Neural progenitor cell (in vitro differentiated cells): ENCODE measurements at regions not wholly inside any gene's neighbourhood (a gene's known extent, or its start where the extent isn't known, plus 50 kb on each side); places are given as distances from the start of the nearest gene placed in this dataset.

Experiments
- DNase-seq: peaks from one replicate; pipeline ENCODE4 v3.0.0-alpha.2; 2016; ENCODE audit warnings: low spot score
- H2AFZ ChIP-seq: fragments of 200-600 bp; sonication (generic); replicated peaks from 2 replicates; pipeline ENCODE4 v1.6.1; 2016; ENCODE audit warnings: antibody characterized with exemption
- H3F3A ChIP-seq: fragments of 200-600 bp; sonication (generic); 2 replicates; pipeline ENCODE4 v1.6.1; 2016; ENCODE audit warnings: antibody characterized with exemption, low read depth
- H3K27ac ChIP-seq: fragments of 200-600 bp; sonication (generic); 2 replicates; pipeline ENCODE4 v1.5.1; 2016; ENCODE audit warnings: mild to moderate bottlenecking
- H3K27me3 ChIP-seq: fragments of 200-600 bp; sonication (generic); 2 replicates; pipeline ENCODE4 v1.6.1; 2016; ENCODE audit warnings: mild to moderate bottlenecking, moderate library complexity
- H3K36me3 ChIP-seq: fragments of 200-600 bp; sonication (generic); 2 replicates; pipeline ENCODE4 v1.5.1; 2016
- H3K4me1 ChIP-seq: fragments of 200-600 bp; sonication (generic); 2 replicates; pipeline ENCODE4 v1.6.1; 2016; ENCODE audit warnings: mixed run types
- H3K4me2 ChIP-seq: fragments of 200-600 bp; sonication (generic); 2 replicates; pipeline ENCODE4 v1.6.1; 2016
- H3K4me3 ChIP-seq: fragments of 200-600 bp; sonication (generic); 2 replicates; pipeline ENCODE4 v1.5.1; 2016
- H3K79me2 ChIP-seq: fragments of 200-600 bp; sonication (generic); 2 replicates; pipeline ENCODE4 v1.6.1; 2016; ENCODE audit warnings: low read depth
- H3K9ac ChIP-seq: fragments of 200-600 bp; sonication (generic); 2 replicates; pipeline ENCODE4 v1.6.1; 2016
- H3K9me3 ChIP-seq: fragments of 200-600 bp; sonication (generic); 2 replicates; pipeline ENCODE4 v1.5.1; 2016; ENCODE audit warnings: low read depth
- H4K20me1 ChIP-seq: fragments of 200-600 bp; sonication (generic); 2 replicates; pipeline ENCODE4 v1.6.1; 2016; ENCODE audit warnings: low read depth
- H3K27ac Mint-ChIP-seq: 3 replicates; pipeline ENCODE4 v1.8.0; 2021; ENCODE audit warnings: mixed read lengths
- H3K27me3 Mint-ChIP-seq: 2 replicates; pipeline ENCODE4 v1.8.0; 2022; ENCODE audit warnings: low read depth, mild to moderate bottlenecking, inconsistent platforms, moderate library complexity, mixed read lengths; ENCODE audit not compliant: insufficient read depth
- H3K36me3 Mint-ChIP-seq: 3 replicates; pipeline ENCODE4 v1.8.0; 2021; ENCODE audit warnings: mixed read lengths
- H3K4me1 Mint-ChIP-seq: 3 replicates; pipeline ENCODE4 v1.8.0; 2021; ENCODE audit warnings: mixed read lengths
- H3K4me3 Mint-ChIP-seq: 3 replicates; pipeline ENCODE4 v1.8.0; 2021; ENCODE audit warnings: mild to moderate bottlenecking, moderate library complexity, mixed read lengths
- H3K9me3 Mint-ChIP-seq: 3 replicates; pipeline ENCODE4 v1.8.0; 2020; ENCODE audit warnings: mixed read lengths
- EZH2 ChIP-seq: fragments of 200-600 bp; sonication (generic); IDR thresholded peaks from 2 replicates; pipeline ENCODE4 v1.6.1; 2017; ENCODE audit warnings: antibody characterized with exemption, mild to moderate bottlenecking, moderate library complexity
- EZH2phosphoT487 ChIP-seq: fragments of 200-600 bp; sonication (generic); IDR thresholded peaks from 2 replicates; pipeline ENCODE4 v1.6.1; 2017; ENCODE audit warnings: antibody characterized with exemption
- TF ChIP-seq, protein P1 (sequence below): fragments of 200-600 bp; sonication (generic); IDR thresholded peaks from 2 replicates; pipeline ENCODE4 v1.5.1; 2017; ENCODE audit warnings: antibody characterized with exemption, mild to moderate bottlenecking

DNA sequence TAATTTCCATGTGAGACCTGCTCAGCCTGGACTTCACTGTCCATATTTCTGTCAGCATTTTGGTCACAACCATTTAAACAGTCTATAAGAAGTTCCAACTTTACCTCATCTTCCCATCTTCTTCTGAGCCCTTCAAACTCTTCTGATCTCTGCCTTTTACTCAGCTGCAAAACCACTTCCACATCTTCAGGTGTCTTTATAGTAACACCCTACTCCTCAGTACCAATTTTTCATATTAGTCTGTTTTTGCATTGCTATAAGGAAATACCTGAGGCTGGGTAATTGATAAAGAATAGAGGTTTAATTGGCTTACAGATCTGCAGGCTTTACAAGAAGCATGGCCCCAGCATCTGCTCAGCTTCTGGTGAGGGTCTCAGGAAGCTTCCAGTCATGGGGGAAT, 1648.9 kb upstream of the SLC10A2 start:
- Histone ChIP-seq H3K27ac (no peak overlapping the region), H3F3A (no peaks in the 10 kb centered on the region), H3K4me2 (no peak overlapping the region), H3K79me2 (no peaks in the 10 kb centered on the region), H3K27me3 (no peaks in the 10 kb centered on the region), H3K9ac (no peak overlapping the region), H2AFZ (no peak overlapping the region), H4K20me1 (no peaks in the 10 kb centered on the region), H3K9me3 (no peaks in the 10 kb centered on the region), H3K4me1 (no peaks in the 10 kb centered on the region), H3K36me3 (no peaks in the 10 kb centered on the region), H3K4me3 (no peak overlapping the region)
- Mint-ChIP-seq H3K9me3 (peaks cover 5% of the 10 kb centered on the region), H3K27ac (no peak overlapping the region), H3K4me3 (no peak overlapping the region), H3K27me3 (peaks cover 3% of the 10 kb centered on the region), H3K4me1 (peaks cover 2% of the 10 kb centered on the region), H3K36me3 (peaks cover 2% of the 10 kb centered on the region)
- no peak for DNase-seq
- TF ChIP-seq, protein P1, sequence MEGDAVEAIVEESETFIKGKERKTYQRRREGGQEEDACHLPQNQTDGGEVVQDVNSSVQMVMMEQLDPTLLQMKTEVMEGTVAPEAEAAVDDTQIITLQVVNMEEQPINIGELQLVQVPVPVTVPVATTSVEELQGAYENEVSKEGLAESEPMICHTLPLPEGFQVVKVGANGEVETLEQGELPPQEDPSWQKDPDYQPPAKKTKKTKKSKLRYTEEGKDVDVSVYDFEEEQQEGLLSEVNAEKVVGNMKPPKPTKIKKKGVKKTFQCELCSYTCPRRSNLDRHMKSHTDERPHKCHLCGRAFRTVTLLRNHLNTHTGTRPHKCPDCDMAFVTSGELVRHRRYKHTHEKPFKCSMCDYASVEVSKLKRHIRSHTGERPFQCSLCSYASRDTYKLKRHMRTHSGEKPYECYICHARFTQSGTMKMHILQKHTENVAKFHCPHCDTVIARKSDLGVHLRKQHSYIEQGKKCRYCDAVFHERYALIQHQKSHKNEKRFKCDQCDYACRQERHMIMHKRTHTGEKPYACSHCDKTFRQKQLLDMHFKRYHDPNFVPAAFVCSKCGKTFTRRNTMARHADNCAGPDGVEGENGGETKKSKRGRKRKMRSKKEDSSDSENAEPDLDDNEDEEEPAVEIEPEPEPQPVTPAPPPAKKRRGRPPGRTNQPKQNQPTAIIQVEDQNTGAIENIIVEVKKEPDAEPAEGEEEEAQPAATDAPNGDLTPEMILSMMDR, result no peak
- TF ChIP-seq EZH2phosphoT487, result no peak
- no peak for TF ChIP-seq EZH2

DNA sequence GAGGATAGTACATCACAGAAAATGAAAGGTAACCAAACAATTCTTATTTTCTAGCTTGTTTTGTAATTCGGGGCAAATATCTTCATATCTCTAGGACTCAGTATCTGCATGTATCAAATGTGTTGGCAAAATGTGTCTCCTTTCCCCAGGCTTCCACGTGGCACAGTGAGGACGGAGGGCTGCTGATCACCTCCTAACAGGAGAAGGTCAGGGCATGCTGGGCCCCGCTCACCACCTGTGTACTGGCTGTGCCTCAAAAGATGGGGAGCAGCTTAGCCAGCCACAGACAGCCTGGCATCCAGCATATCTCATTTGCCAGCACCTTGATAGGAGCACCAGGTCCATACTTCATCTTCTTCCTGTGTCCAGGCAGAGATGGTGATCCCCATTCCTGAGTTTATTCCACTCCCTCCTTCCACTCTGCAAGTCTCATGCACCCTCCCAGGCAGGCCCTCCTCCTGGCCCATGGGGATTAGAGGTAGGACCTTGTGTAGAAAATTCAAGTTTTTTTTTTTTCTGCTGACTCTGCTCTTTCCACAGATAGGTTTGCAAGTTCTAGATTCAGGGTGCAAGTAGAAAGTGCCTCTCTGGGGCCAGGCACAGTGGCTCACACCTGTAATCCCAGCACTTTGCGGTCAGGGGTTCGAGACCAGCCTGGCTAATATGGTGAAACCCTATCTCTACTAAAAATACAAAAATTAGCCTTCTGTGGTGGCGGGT, 1639.0 kb upstream of the SLC10A2 start:
- H3K4me1 Mint-ChIP-seq, result no peaks in the 10 kb centered on the region
- no peak overlapping the region for H3K9ac ChIP-seq
- H3K4me1 ChIP-seq, result no peaks in the 10 kb centered on the region
- H3K4me2 ChIP-seq, result no peak overlapping the region
- H3K4me3 Mint-ChIP-seq, result no peak overlapping the region
- DNase-seq, result no peak
- H3K27ac Mint-ChIP-seq, result no peak overlapping the region
- no peaks in the 10 kb centered on the region for H4K20me1 ChIP-seq
- no peaks in the 10 kb centered on the region for H3F3A ChIP-seq
- no peaks in the 10 kb centered on the region for H3K27me3 ChIP-seq
- no peak overlapping the region for H3K4me3 ChIP-seq
- no peak overlapping the region for H2AFZ ChIP-seq
- H3K36me3 ChIP-seq, result no peaks in the 10 kb centered on the region
- no peaks in the 10 kb centered on the region for H3K9me3 Mint-ChIP-seq
- no peaks in the 10 kb centered on the region for H3K79me2 ChIP-seq
- no peak overlapping the region for H3K27ac ChIP-seq
- TF ChIP-seq EZH2, result no peak
- TF ChIP-seq, protein P1, result no peak
- TF ChIP-seq EZH2phosphoT487, result no peak
- no peaks in the 10 kb centered on the region for H3K27me3 Mint-ChIP-seq
- H3K36me3 Mint-ChIP-seq, result no peaks in the 10 kb centered on the region
- H3K9me3 ChIP-seq, result no peaks in the 10 kb centered on the region

DNA sequence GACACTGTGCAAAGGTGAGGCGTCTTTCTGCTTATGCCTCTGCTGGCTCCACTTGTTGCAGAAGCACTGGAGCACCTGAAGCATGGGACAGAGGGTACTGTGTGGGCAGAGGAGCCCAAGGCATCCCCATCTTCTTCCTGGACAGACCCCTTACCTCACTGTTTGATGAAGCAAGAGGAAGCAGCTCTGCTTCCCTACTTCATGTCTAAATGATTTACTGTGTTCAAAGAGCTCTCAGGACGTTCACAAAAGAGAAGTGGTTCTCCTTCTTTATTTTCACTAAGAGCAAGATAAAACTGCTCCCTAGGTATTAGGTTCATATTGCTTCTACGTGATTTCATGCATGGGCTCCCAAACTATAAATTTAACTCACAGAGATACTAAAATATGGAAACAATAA, 1635.4 kb upstream of the SLC10A2 start:
- H3K4me3 ChIP-seq, result no peak overlapping the region
- no peak overlapping the region for H2AFZ ChIP-seq
- H3K27ac ChIP-seq, result no peak overlapping the region
- H3K79me2 ChIP-seq, result no peaks in the 10 kb centered on the region
- no peak overlapping the region for H3K9ac ChIP-seq
- H4K20me1 ChIP-seq, result no peaks in the 10 kb centered on the region
- H3K4me3 Mint-ChIP-seq, result no peak overlapping the region
- TF ChIP-seq, protein P1, result no peak
- TF ChIP-seq EZH2phosphoT487 (no peak), EZH2 (no peak)
- H3K27me3 ChIP-seq, result no peaks in the 10 kb centered on the region
- no peaks in the 10 kb centered on the region for H3K9me3 Mint-ChIP-seq
- no peaks in the 10 kb centered on the region for H3K27me3 Mint-ChIP-seq
- no peaks in the 10 kb centered on the region for H3K9me3 ChIP-seq
- no peak overlapping the region for H3K27ac Mint-ChIP-seq
- H3K4me1 Mint-ChIP-seq, result no peaks in the 10 kb centered on the region
- DNase-seq, result no peak
- no peaks in the 10 kb centered on the region for H3K4me1 ChIP-seq
- no peak overlapping the region for H3K4me2 ChIP-seq
- no peaks in the 10 kb centered on the region for H3F3A ChIP-seq
- H3K36me3 ChIP-seq, result no peaks in the 10 kb centered on the region
- H3K36me3 Mint-ChIP-seq, result no peaks in the 10 kb centered on the region
